OCI-LY7 (cell line): ENCODE measurements at regions not wholly inside any gene's neighbourhood (a gene's known extent, or its start where the extent isn't known, plus 50 kb on each side); places are given as distances from the start of the nearest gene placed in this dataset.

Experiments
- BruUV-seq: library from RNA; stranded (reverse); fragments of 400-500 nt; replicated peaks from 2 replicates; lab custom pipeline; 2021; lab: Mats Ljungman, UMichigan
- CTCF ChIA-PET: fragments of 300-600 bp; sonication (Branson Sonifier 250); formaldehyde crosslinking; loops from one replicate; lab custom pipeline; 2022; ENCODE audit warnings: antibody characterized with exemption; ENCODE audit not compliant: unreplicated experiment; lab: Charles Lee
- POLR2A ChIA-PET: fragments of 300-600 bp; sonication (Branson Sonifier 250); formaldehyde crosslinking; loops from one replicate; lab custom pipeline; 2022; ENCODE audit warnings: antibody characterized with exemption; lab: Charles Lee
- DNase-seq: peaks from one replicate; pipeline ENCODE4 v3.0.0-alpha.2; 2015; ENCODE audit warnings: low spot score
- H2AFZ ChIP-seq: fragments of 200-600 bp; sonication (generic), shearing (Covaris generic); 2 replicates; pipeline ENCODE4 v1.6.1; 2014; ENCODE audit warnings: mild to moderate bottlenecking, antibody characterized with exemption, low read length, moderate library complexity
- H3K27ac ChIP-seq: fragments of 200-600 bp; sonication (generic); 2 replicates; pipeline ENCODE4 v1.5.1; 2014; ENCODE audit warnings: mixed run types, low read depth, mild to moderate bottlenecking, moderate library complexity, low read length, inconsistent platforms; ENCODE audit not compliant: poor library complexity, severe bottlenecking
- H3K36me3 ChIP-seq: fragments of 200-600 bp; sonication (generic); 2 replicates; pipeline ENCODE4 v1.6.1; 2014; ENCODE audit warnings: mild to moderate bottlenecking, antibody characterized with exemption, low read length, moderate library complexity, mixed read lengths; ENCODE audit not compliant: insufficient read depth
- H3K4me1 ChIP-seq: fragments of 200-600 bp; sonication (generic); 2 replicates; pipeline ENCODE4 v1.5.1; 2014; ENCODE audit warnings: mild to moderate bottlenecking, low read length; ENCODE audit not compliant: insufficient read depth, poor library complexity, severe bottlenecking
- H3K4me2 ChIP-seq: fragments of 200-600 bp; sonication (generic); 2 replicates; pipeline ENCODE4 v1.6.1; 2014; ENCODE audit warnings: mild to moderate bottlenecking, low read length
- H3K4me3 ChIP-seq: fragments of 200-600 bp; sonication (generic); 2 replicates; pipeline ENCODE4 v1.5.1; 2014; ENCODE audit warnings: mild to moderate bottlenecking, low read depth, low read length; ENCODE audit not compliant: poor library complexity, severe bottlenecking
- H3K79me2 ChIP-seq: fragments of 200-600 bp; sonication (generic); 2 replicates; pipeline ENCODE4 v1.6.1; 2016; ENCODE audit warnings: low read depth, mild to moderate bottlenecking, low read length, moderate library complexity, mixed read lengths; ENCODE audit not compliant: insufficient read depth
- H3K9me2 ChIP-seq: fragments of 200-600 bp; sonication (generic); 2 replicates; pipeline ENCODE4 v1.6.1; 2016; ENCODE audit warnings: mild to moderate bottlenecking, low read length, mixed read lengths; ENCODE audit not compliant: insufficient read depth
- H3K9me3 ChIP-seq: fragments of 200-600 bp; sonication (generic); 2 replicates; pipeline ENCODE4 v1.6.1; 2014; ENCODE audit warnings: mild to moderate bottlenecking, mixed run types, low read length, mixed read lengths
- H4K20me1 ChIP-seq: fragments of 200-600 bp; sonication (generic); 2 replicates; pipeline ENCODE4 v1.6.1; 2014; ENCODE audit warnings: mild to moderate bottlenecking, antibody characterized with exemption, low read length, moderate library complexity, mixed read lengths; ENCODE audit not compliant: insufficient read depth
- EZH2phosphoT487 ChIP-seq: fragments of 200-600 bp; sonication (generic); IDR thresholded peaks from 2 replicates; pipeline ENCODE4 v1.6.1; 2018; ENCODE audit warnings: low read depth, borderline replicate concordance, mild to moderate bottlenecking, mixed run types, antibody characterized with exemption, low read length, moderate library complexity, mixed read lengths
- intact Hi-C: fragments of 100-400 bp; cut with micrococcal nuclease; formaldehyde crosslinking; loops from one replicate; pipeline ENCODE4 v1.10.0; 2022; ENCODE audit not compliant: unreplicated experiment
- TF ChIP-seq, protein P1 (sequence below): fragments of 200-600 bp; sonication (generic); conservative IDR thresholded peaks from 2 replicates; pipeline ENCODE4 v1.5.1; 2014; ENCODE audit warnings: mild to moderate bottlenecking, antibody characterized with exemption, low read length, moderate library complexity, mixed read lengths

DNA sequence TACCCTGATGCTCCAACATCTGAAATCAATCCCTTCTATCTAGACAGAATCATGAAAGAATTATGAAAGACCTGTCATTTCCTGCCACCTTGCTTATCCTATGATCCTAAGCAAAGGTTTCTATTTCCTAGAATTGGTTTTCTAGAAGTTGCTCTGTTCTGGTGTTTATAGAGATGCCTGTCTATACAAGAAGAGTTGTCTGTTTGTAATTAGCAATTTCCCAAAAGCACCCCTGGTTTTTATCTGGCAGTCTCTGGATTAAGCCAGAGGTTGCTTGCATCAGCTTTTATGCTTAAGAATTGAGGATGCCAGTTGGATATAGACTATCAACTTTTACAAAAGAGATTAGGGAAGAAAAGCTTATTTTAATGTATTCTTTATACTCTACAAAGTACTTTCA is 133.0 kb upstream of the EFNA5 start:
- Histone ChIP-seq H3K4me1 (no peaks in the 10 kb centered on the region), H2AFZ (no peak overlapping the region), H3K36me3 (no peaks in the 10 kb centered on the region), H3K4me2 (no peak overlapping the region), H3K9me3 (no peaks in the 10 kb centered on the region), H3K4me3 (no peak overlapping the region), H3K27ac (no peak overlapping the region), H3K9me2 (no peaks in the 10 kb centered on the region), H4K20me1 (no peaks in the 10 kb centered on the region; the same call in 1 of the 2 replicates), H3K79me2 (no peaks in the 10 kb centered on the region)
- no TSS peak for BruUV-seq
- CTCF ChIA-PET = no interaction called here
- TF ChIP-seq EZH2phosphoT487 = no peak
- TF ChIP-seq, protein P1, sequence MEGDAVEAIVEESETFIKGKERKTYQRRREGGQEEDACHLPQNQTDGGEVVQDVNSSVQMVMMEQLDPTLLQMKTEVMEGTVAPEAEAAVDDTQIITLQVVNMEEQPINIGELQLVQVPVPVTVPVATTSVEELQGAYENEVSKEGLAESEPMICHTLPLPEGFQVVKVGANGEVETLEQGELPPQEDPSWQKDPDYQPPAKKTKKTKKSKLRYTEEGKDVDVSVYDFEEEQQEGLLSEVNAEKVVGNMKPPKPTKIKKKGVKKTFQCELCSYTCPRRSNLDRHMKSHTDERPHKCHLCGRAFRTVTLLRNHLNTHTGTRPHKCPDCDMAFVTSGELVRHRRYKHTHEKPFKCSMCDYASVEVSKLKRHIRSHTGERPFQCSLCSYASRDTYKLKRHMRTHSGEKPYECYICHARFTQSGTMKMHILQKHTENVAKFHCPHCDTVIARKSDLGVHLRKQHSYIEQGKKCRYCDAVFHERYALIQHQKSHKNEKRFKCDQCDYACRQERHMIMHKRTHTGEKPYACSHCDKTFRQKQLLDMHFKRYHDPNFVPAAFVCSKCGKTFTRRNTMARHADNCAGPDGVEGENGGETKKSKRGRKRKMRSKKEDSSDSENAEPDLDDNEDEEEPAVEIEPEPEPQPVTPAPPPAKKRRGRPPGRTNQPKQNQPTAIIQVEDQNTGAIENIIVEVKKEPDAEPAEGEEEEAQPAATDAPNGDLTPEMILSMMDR = no peak
- POLR2A ChIA-PET = no interaction called here
- no peak for DNase-seq
- intact Hi-C loops = no loop called here

DNA sequence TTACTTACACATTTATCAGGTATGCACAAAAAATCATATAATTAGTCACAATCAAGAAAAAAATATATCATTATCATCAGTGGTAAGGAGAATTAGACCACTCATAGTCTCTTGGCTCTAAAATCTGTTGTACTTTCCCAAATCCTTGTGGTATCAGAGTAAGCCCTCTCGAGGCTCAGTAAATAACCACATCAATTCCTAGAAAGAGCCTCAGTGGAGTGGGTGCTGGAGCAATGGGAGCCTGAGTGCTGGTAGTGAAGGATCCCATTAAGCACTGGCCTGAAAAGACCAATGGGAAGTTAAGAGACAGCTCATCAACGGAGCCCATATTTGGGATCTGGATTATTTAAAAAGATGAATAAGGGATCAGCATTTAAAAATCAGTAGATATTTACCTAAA is 130.3 kb upstream of the EFNA5 start:
- DNase-seq = no peak
- no TSS peak for BruUV-seq
- no peaks in the 10 kb centered on the region for H3K36me3 ChIP-seq
- POLR2A ChIA-PET = no interaction called here
- H2AFZ ChIP-seq = no peak overlapping the region
- H3K9me2 ChIP-seq = no peaks in the 10 kb centered on the region
- intact Hi-C loops = no loop called here
- no peaks in the 10 kb centered on the region for H3K79me2 ChIP-seq
- no peak overlapping the region for H3K4me2 ChIP-seq
- CTCF ChIA-PET = no interaction called here
- H3K4me1 ChIP-seq = no peaks in the 10 kb centered on the region
- no peaks in the 10 kb centered on the region for H3K9me3 ChIP-seq
- no peak overlapping the region for H3K27ac ChIP-seq
- TF ChIP-seq, protein P1 = no peak
- no peaks in the 10 kb centered on the region for H4K20me1 ChIP-seq
- no peak overlapping the region for H3K4me3 ChIP-seq

DNA sequence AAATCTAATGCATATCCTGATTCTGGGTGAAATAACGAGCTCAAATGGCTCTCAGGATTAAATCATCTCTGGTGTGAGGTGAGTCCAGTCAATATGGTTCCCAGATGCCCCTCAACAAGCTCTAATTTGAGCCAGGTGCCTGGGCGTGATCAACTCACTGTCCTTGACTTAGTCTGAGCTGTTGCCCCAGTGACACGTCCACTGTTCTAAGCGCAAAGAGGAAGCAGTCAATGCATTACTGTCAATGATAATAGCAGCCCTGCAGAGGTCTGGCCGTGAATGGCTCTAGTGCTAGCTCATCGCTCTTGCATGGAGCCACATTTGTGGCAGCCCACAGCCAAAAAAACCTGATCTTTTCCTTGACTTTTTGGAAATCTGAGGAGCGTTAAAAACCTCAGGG is 128.6 kb upstream of the EFNA5 start:
- BruUV-seq = no TSS peak
- no peaks in the 10 kb centered on the region for H4K20me1 ChIP-seq
- no peaks in the 10 kb centered on the region for H3K9me2 ChIP-seq
- H3K36me3 ChIP-seq = no peaks in the 10 kb centered on the region
- H3K4me3 ChIP-seq = no peak overlapping the region
- no peaks in the 10 kb centered on the region for H3K79me2 ChIP-seq
- ChIA-PET POLR2A (interaction anchor here (0.8 to 1.2 kb wide), 4 partner anchors 9 to 16 kb away, joined by 3 to 4 read pairs (median 3); no protein-coding TSS in a partner anchor), CTCF (no interaction called here)
- no peak overlapping the region for H3K27ac ChIP-seq
- H3K4me1 ChIP-seq = no peaks in the 10 kb centered on the region
- TF ChIP-seq, protein P1 = no peak
- no peak for TF ChIP-seq EZH2phosphoT487
- H2AFZ ChIP-seq = no peak overlapping the region
- H3K9me3 ChIP-seq = no peaks in the 10 kb centered on the region
- no peak for DNase-seq
- intact Hi-C loops = no loop called here
- H3K4me2 ChIP-seq = no peak overlapping the region
